ENCODE measurements at regions not wholly inside any gene's neighbourhood (a gene's known extent, or its start where the extent isn't known, plus 50 kb on each side); places are given as distances from the start of the nearest gene placed in this dataset.

DNA sequence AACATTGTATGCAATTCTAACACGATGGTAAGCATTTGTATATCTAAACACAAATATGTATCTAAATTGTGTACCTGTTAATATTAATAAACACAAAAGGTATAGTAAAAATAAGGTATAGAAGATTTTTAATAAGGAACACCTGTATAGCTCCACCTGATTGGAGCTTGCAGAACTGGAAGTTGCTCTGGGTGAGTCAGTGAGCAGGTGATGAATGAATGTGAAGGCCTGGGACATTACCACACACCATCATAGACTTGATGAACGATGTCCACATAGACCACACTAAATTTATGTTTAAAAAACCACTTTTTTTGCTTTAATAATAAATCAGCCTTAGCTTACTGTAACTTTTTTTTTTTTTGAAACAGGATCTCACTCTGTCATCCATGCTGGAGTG is 97.6 kb upstream of the CLMP start:
- TF ChIP-seq EZH2 (IDR thresholded peaks at IDR 0.05) (no peak), POLR2AphosphoS5 (IDR thresholded peaks at IDR 0.05; ENCODE audit: borderline replicate concordance, low read depth, low read length) (no peak)

All from SK-N-MC (cell line).